Transverse colon (tissue), 4 donors: ENCODE measurements at regions not wholly inside any gene's neighbourhood (a gene's known extent, or its start where the extent isn't known, plus 50 kb on each side); places are given as distances from the start of the nearest gene placed in this dataset.

Experiments used
- CTCF ChIP-seq, 5 experiments: fragments of 200-600 bp in 3 of 5; fragments of 450-650 bp in 2 of 5; sonication (generic) in 3 of 5; IDR thresholded peaks; 1 replicate in 2 of 5; 2 replicates in 3 of 5; pipeline ENCODE4 v1.5.1; 2016 to 2017; ENCODE audit warnings: antibody characterized with exemption in 5 of 5, inconsistent platforms in 3 of 5, mild to moderate bottlenecking in 2 of 5, moderate library complexity in 1 of 5
- POLR2A ChIP-seq: fragments of 450-650 bp; IDR thresholded peaks from one replicate; pipeline ENCODE4 v1.6.1; 2016; ENCODE audit warnings: antibody characterized with exemption, mild to moderate bottlenecking, moderate library complexity
- POLR2AphosphoS5 ChIP-seq, 3 donors: sonication (generic); formaldehyde crosslinking; IDR thresholded peaks; one replicate each; pipeline ENCODE4 v1.6.1; 2016; ENCODE audit warnings: antibody characterized with exemption in 3 of 3

GRCh38 chr3:62938583-62938982 lies 63.4 kb upstream of the CADPS start:
- TF ChIP-seq CTCF (IDR thresholded peaks at IDR 0.05) (no peak), POLR2AphosphoS5 (IDR thresholded peaks at IDR 0.05) (peak in 1 of 3 donors; percentile 36), POLR2A (no peak)
